ENCODE measurements at regions not wholly inside any gene's neighbourhood (a gene's known extent, or its start where the extent isn't known, plus 50 kb on each side); places are given as distances from the start of the nearest gene placed in this dataset.

GRCh38 chr1:29628190-29628589, 391.9 kb downstream of the PTPRU start:
- DNase-seq (ENCODE audit: low spot score, unreplicated experiment), result peak; percentile 3
- H3K9me3 Mint-ChIP-seq (ENCODE audit: low read depth), result no peaks in the 10 kb centered on the region
- no peaks in the 10 kb centered on the region for H3K4me1 Mint-ChIP-seq (ENCODE audit: low read depth)
- H3K4me3 Mint-ChIP-seq (ENCODE audit: low read depth), result no peak overlapping the region
- peaks cover 9% of the 10 kb centered on the region for H3K27me3 Mint-ChIP-seq
- H3K36me3 Mint-ChIP-seq (ENCODE audit: insufficient read depth), result no peaks in the 10 kb centered on the region
- no peak overlapping the region for H3K27ac Mint-ChIP-seq
- no peak for TF ChIP-seq CTCF (IDR thresholded peaks at IDR 0.05; ENCODE audit: unreplicated experiment)

- DNase-seq (ENCODE audit: low spot score, unreplicated experiment), result peak; percentile 5
- no peak for TF ChIP-seq CTCF (IDR thresholded peaks at IDR 0.05; ENCODE audit: unreplicated experiment)
- no peak overlapping the region for H3K27ac Mint-ChIP-seq
- peaks cover 6% of the 10 kb centered on the region for H3K27me3 Mint-ChIP-seq
- H3K4me1 Mint-ChIP-seq (ENCODE audit: low read depth), result no peaks in the 10 kb centered on the region
- H3K9me3 Mint-ChIP-seq (ENCODE audit: low read depth), result no peaks in the 10 kb centered on the region
- H3K36me3 Mint-ChIP-seq (ENCODE audit: insufficient read depth), result no peaks in the 10 kb centered on the region
- no peak overlapping the region for H3K4me3 Mint-ChIP-seq (ENCODE audit: low read depth)
Measured at GRCh38 chr1:29626726-29627125, 390.4 kb downstream of the PTPRU start.

GRCh38 chr1:29626066-29626465, 389.7 kb downstream of the PTPRU start:
- peak; percentile 2 for DNase-seq (ENCODE audit: low spot score, unreplicated experiment)
- Mint-ChIP-seq H3K4me1 (ENCODE audit: low read depth) (peaks cover 2% of the 10 kb centered on the region), H3K27ac (no peak overlapping the region), H3K36me3 (ENCODE audit: insufficient read depth) (no peaks in the 10 kb centered on the region), H3K4me3 (ENCODE audit: low read depth) (no peak overlapping the region), H3K27me3 (peaks cover 6% of the 10 kb centered on the region), H3K9me3 (ENCODE audit: low read depth) (no peaks in the 10 kb centered on the region)
- no peak for TF ChIP-seq CTCF (IDR thresholded peaks at IDR 0.05; ENCODE audit: unreplicated experiment)

GRCh38 chr1:29625084-29625420, 388.7 kb downstream of the PTPRU start:
- TF ChIP-seq CTCF (IDR thresholded peaks at IDR 0.05; ENCODE audit: unreplicated experiment), result no peak
- Mint-ChIP-seq H3K27me3 (peaks cover 6% of the 10 kb centered on the region), H3K27ac (no peak overlapping the region), H3K9me3 (ENCODE audit: low read depth) (no peaks in the 10 kb centered on the region), H3K4me1 (ENCODE audit: low read depth) (peaks cover 8% of the 10 kb centered on the region), H3K36me3 (ENCODE audit: insufficient read depth) (no peaks in the 10 kb centered on the region), H3K4me3 (ENCODE audit: low read depth) (no peak overlapping the region)
- no peak for DNase-seq (ENCODE audit: low spot score, unreplicated experiment)

- no peaks in the 10 kb centered on the region for H3K36me3 Mint-ChIP-seq (ENCODE audit: insufficient read depth)
- H3K4me1 Mint-ChIP-seq (ENCODE audit: low read depth), result peaks cover 8% of the 10 kb centered on the region
- H3K9me3 Mint-ChIP-seq (ENCODE audit: low read depth), result no peaks in the 10 kb centered on the region
- H3K27me3 Mint-ChIP-seq, result peaks cover 6% of the 10 kb centered on the region
- H3K27ac Mint-ChIP-seq, result no peak overlapping the region
- no peak for DNase-seq (ENCODE audit: low spot score, unreplicated experiment)
- no peak for TF ChIP-seq CTCF (IDR thresholded peaks at IDR 0.05; ENCODE audit: unreplicated experiment)
- H3K4me3 Mint-ChIP-seq (ENCODE audit: low read depth), result no peak overlapping the region
Measured at GRCh38 chr1:29624320-29625083, 388.2 kb downstream of the PTPRU start.

All from progenitor cell of endocrine pancreas (in vitro differentiated cells).